ENCODE measurements at regions not wholly inside any gene's neighbourhood (a gene's known extent, or its start where the extent isn't known, plus 50 kb on each side); places are given as distances from the start of the nearest gene placed in this dataset.

- Histone ChIP-seq H3K4me1 (peaks cover 6% of the 10 kb centered on the region), H3K27me3 (no peaks in the 10 kb centered on the region), H3K9me3 (no peaks in the 10 kb centered on the region), H3K36me3 (no peaks in the 10 kb centered on the region), H3K4me3 (ENCODE audit: low read depth, low read length) (no peak overlapping the region)
- no peak for DNase-seq
- TF ChIP-seq, protein P1, sequence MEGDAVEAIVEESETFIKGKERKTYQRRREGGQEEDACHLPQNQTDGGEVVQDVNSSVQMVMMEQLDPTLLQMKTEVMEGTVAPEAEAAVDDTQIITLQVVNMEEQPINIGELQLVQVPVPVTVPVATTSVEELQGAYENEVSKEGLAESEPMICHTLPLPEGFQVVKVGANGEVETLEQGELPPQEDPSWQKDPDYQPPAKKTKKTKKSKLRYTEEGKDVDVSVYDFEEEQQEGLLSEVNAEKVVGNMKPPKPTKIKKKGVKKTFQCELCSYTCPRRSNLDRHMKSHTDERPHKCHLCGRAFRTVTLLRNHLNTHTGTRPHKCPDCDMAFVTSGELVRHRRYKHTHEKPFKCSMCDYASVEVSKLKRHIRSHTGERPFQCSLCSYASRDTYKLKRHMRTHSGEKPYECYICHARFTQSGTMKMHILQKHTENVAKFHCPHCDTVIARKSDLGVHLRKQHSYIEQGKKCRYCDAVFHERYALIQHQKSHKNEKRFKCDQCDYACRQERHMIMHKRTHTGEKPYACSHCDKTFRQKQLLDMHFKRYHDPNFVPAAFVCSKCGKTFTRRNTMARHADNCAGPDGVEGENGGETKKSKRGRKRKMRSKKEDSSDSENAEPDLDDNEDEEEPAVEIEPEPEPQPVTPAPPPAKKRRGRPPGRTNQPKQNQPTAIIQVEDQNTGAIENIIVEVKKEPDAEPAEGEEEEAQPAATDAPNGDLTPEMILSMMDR (IDR thresholded peaks at IDR 0.05; ENCODE audit: low read depth, low read length): no peak
Measured at GRCh38 chr5:38071831-38072694, 186.3 kb upstream of the EGFLAM start.

DNA sequence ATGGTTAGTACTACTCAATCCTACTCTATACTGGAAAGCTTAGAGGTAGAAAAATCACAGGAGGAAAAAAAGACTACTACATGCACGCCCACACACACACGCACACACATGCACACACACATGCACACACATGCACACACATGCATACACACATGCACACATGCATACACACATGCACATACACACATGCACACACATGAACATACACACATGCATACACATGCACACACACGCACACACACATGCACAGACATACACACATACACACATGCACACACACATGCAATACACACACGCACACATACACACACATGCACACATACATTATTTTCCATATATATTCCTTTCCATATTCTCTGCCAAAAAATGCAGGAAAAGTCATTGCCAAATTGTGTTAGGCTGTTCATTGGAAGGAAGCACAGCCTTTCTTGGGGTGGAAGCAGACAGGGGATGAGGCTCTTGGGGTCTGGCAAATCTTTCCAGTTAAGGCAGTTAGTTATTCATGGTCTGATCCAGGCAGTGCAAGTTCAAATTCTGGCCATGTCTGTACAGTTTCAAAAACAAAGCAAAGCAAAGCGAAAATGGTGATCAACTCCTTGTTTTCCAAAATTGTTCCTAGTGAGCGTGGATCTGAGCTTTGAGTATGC, 187.9 kb upstream of the EGFLAM start:
- Histone ChIP-seq H3K9me3 (no peaks in the 10 kb centered on the region), H3K27me3 (no peaks in the 10 kb centered on the region), H3K4me3 (ENCODE audit: low read depth, low read length) (no peak overlapping the region), H3K36me3 (no peaks in the 10 kb centered on the region), H3K4me1 (peaks cover 6% of the 10 kb centered on the region)
- TF ChIP-seq, protein P1 (IDR thresholded peaks at IDR 0.05; ENCODE audit: low read depth, low read length): no peak
- DNase-seq: no peak

DNA sequence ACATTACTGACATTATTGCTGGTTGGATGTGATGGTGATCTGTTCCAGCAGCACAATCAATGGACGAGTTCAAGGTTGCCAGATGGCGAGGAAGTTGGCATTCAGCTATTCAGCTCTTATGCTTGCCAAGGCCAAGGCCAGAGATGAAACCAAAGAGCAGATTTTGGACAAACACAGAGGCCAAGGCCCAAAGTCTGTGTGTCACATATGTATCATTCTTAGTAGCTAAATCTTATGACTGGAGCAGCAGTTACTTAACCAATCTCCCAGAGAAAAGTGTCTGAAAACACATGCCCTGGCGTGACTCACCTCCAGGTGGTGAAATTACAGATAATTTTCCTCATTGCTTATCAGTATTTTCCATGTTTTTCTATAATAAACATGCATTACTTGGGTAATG, 189.0 kb upstream of the EGFLAM start:
- peaks cover 6% of the 10 kb centered on the region for H3K4me1 ChIP-seq
- H3K4me3 ChIP-seq (ENCODE audit: low read depth, low read length): no peak overlapping the region
- no peaks in the 10 kb centered on the region for H3K9me3 ChIP-seq
- peak; percentile 20 for DNase-seq
- H3K36me3 ChIP-seq: no peaks in the 10 kb centered on the region
- TF ChIP-seq, protein P1 (IDR thresholded peaks at IDR 0.05; ENCODE audit: low read depth, low read length): no peak
- H3K27me3 ChIP-seq: no peaks in the 10 kb centered on the region

DNA sequence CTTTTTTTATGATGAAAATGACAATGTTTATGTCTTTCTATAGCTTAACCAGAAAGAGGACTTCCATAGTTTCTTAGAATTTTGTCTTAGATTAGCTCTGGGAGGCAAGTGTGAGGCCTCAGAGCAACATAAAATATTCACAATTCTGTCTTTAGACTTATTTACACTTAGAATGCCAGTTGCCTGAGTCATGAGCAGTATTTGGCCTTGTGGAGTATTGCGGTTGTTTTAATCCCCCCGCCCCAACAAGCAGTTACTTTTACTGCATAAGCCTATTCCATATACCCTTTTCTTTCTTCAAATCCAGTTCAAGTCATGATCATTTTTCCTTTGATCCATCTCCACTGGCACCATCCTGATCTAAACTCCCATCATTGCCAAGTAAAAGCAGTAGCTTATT, 198.0 kb upstream of the EGFLAM start:
- no peaks in the 10 kb centered on the region for H3K9me3 ChIP-seq
- H3K36me3 ChIP-seq: no peaks in the 10 kb centered on the region
- TF ChIP-seq, protein P1 (IDR thresholded peaks at IDR 0.05; ENCODE audit: low read depth, low read length): no peak
- H3K4me3 ChIP-seq (ENCODE audit: low read depth, low read length): no peak overlapping the region
- no peak for DNase-seq
- no peaks in the 10 kb centered on the region; the same call in 1 of the 2 replicates for H3K4me1 ChIP-seq
- H3K27me3 ChIP-seq: no peaks in the 10 kb centered on the region

GRCh38 chr5:38059876-38060275, 198.5 kb upstream of the EGFLAM start:
- no peak for DNase-seq
- no peaks in the 10 kb centered on the region for H3K27me3 ChIP-seq
- TF ChIP-seq, protein P1 (IDR thresholded peaks at IDR 0.05; ENCODE audit: low read depth, low read length): no peak
- no peaks in the 10 kb centered on the region for H3K9me3 ChIP-seq
- H3K4me3 ChIP-seq (ENCODE audit: low read depth, low read length): no peak overlapping the region
- H3K36me3 ChIP-seq: no peaks in the 10 kb centered on the region
- H3K4me1 ChIP-seq: peaks cover 1% of the 10 kb centered on the region
